ENCODE measurements at regions not wholly inside any gene's neighbourhood (a gene's known extent, or its start where the extent isn't known, plus 50 kb on each side); places are given as distances from the start of the nearest gene placed in this dataset.

DNA sequence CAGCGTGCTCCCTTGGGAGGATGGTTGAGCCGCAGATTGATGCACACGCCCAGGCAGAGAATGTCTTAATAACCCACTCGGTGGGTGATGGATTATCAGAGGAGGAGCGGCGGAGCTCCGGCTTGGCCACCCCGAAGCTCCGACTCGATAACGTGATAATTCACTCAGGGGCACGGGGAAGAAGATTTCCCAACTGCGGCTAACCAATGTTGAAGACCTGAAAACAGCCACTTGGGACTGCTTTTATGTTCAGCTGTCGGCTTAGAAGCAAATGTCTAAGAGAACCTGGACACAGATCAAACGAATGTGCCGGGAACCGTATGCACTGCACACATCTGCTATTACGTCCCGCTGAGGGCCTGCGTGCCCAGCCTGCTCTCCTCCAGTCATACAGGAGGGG lies 206.8 kb upstream of the CADM1 start:
- Histone ChIP-seq H3K4me3 (no peak overlapping the region), H3K27me3 (peaks cover 23% of the 10 kb centered on the region), H3K27ac (no peak overlapping the region), H3K9me3 (no peaks in the 10 kb centered on the region), H3K36me3 (no peaks in the 10 kb centered on the region), H3K4me1 (peaks cover 0 to 9% (median 0%) of the 10 kb centered on the region in 3 donors)
- 50 to 53% methylated on average over 2 to 14 of the region's 20 CpGs for WGBS, 2 donors (ENCODE audit: low coverage in 1 of 2)
- no peak for ATAC-seq
- TF ChIP-seq POLR2A (IDR thresholded peaks at IDR 0.05) (no peak), EP300 (IDR thresholded peaks at IDR 0.05) (no peak), POLR2AphosphoS5 (IDR thresholded peaks at IDR 0.05) (no peak)
- TF ChIP-seq, protein P1, sequence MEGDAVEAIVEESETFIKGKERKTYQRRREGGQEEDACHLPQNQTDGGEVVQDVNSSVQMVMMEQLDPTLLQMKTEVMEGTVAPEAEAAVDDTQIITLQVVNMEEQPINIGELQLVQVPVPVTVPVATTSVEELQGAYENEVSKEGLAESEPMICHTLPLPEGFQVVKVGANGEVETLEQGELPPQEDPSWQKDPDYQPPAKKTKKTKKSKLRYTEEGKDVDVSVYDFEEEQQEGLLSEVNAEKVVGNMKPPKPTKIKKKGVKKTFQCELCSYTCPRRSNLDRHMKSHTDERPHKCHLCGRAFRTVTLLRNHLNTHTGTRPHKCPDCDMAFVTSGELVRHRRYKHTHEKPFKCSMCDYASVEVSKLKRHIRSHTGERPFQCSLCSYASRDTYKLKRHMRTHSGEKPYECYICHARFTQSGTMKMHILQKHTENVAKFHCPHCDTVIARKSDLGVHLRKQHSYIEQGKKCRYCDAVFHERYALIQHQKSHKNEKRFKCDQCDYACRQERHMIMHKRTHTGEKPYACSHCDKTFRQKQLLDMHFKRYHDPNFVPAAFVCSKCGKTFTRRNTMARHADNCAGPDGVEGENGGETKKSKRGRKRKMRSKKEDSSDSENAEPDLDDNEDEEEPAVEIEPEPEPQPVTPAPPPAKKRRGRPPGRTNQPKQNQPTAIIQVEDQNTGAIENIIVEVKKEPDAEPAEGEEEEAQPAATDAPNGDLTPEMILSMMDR (IDR thresholded peaks at IDR 0.05): no peak

DNA sequence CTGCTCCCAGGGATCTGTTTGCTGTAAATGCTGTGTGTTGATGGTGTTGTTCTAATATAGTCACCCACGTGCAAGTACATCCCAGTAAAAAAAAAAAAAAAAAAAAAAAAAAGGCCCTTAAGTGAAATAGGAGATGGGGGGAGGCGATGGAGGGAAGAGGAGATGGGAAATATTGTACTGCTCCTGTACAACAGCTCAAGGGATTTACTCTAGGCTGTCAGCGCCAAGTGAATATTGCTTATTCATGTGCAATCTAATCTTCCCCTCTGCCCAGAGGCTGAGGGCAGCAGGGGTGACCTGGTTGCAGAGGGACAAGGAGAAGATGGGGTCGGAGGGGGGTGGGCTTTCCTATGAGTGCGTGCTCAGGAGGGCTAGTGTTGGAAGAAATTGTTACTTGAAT lies 206.2 kb upstream of the CADM1 start:
- no peak for ATAC-seq
- 80 to 83% methylated on average over 1 to 5 of the region's 5 CpGs for WGBS, 2 donors (ENCODE audit: low coverage in 1 of 2)
- Histone ChIP-seq H3K4me1 (peaks cover 0 to 9% (median 0%) of the 10 kb centered on the region in 3 donors), H3K9me3 (no peaks in the 10 kb centered on the region), H3K36me3 (no peaks in the 10 kb centered on the region), H3K27me3 (peaks cover 19% of the 10 kb centered on the region), H3K4me3 (no peak overlapping the region), H3K27ac (no peak overlapping the region)
- no peak for TF ChIP-seq EP300 (IDR thresholded peaks at IDR 0.05)
- TF ChIP-seq, protein P1 (IDR thresholded peaks at IDR 0.05): no peak

DNA sequence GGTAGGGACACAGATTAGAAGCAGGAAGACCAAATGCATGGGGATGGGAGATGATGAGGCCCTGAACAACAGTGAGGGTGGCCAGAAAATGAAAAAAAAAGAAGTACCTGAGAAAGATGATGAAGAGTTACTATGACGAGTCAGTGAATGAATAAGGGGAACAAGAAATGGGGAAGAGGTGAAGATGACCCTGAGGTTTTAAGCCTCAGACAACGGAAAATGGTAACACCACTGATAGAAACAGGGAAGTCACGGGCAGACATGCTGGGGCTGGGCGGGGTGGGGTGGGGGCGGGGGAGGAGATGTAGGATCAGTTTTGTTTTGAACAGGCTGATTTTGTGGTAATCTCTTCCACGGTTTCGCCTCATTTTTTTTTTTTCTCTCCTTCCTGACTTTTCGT lies 205.1 kb upstream of the CADM1 start:
- no peak for ATAC-seq
- Histone ChIP-seq H3K4me3 (no peak overlapping the region), H3K9me3 (no peaks in the 10 kb centered on the region), H3K27ac (no peak overlapping the region), H3K27me3 (peaks cover 16% of the 10 kb centered on the region), H3K4me1 (peaks cover 0 to 9% (median 0%) of the 10 kb centered on the region in 3 donors), H3K36me3 (no peaks in the 10 kb centered on the region)
- 59 to 67% methylated on average over 6 to 8 of the region's 8 CpGs for WGBS, 2 donors (ENCODE audit: low coverage in 1 of 2)
- TF ChIP-seq, protein P1 (IDR thresholded peaks at IDR 0.05): no peak
- TF ChIP-seq POLR2AphosphoS5 (IDR thresholded peaks at IDR 0.05) (no peak), POLR2A (IDR thresholded peaks at IDR 0.05) (no peak), EP300 (IDR thresholded peaks at IDR 0.05) (no peak)

DNA sequence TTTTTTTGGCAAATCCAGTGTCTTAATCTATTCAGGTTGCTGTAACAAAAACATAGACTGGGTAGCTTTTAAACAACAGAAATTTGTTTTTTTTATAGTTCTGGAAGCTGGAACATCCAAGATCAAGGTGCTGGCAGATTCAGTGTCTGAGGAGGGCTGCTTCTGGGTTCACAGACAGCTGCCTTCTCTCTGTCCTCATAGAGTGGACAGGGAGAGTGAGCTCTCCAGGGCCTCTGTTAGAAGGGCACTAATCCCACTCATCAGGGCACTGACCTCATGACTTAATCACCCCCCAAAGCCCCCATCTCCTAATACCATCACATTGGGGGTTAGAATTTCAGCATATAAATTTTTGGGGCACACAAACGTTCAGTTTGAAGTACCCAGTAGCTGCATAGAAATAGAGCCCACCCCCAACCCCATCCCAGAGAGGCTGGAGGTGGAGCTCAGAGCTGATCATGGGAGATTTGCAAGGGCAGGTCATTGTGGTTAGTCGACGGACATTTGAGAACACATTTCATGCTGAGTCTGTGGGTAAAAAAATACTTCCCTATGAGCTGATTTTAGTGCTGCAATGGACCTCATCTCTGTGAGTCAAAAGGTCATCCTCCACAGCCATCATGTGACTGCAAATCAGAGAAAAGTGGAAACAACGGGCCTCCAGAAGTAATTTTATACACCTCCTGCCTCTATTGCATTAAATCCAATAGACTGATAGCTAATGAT lies 203.1 kb upstream of the CADM1 start:
- Histone ChIP-seq H3K27me3 (peaks cover 16% of the 10 kb centered on the region), H3K9me3 (no peaks in the 10 kb centered on the region), H3K27ac (no peak overlapping the region), H3K4me1 (peaks cover 0 to 9% (median 0%) of the 10 kb centered on the region in 3 donors), H3K4me3 (no peak overlapping the region), H3K36me3 (no peaks in the 10 kb centered on the region)
- ATAC-seq: no peak
- 75 to 82% methylated on average over 1 to 4 of the region's 4 CpGs for WGBS, 2 donors (ENCODE audit: low coverage in 1 of 2)
- TF ChIP-seq EP300 (IDR thresholded peaks at IDR 0.05): no peak

DNA sequence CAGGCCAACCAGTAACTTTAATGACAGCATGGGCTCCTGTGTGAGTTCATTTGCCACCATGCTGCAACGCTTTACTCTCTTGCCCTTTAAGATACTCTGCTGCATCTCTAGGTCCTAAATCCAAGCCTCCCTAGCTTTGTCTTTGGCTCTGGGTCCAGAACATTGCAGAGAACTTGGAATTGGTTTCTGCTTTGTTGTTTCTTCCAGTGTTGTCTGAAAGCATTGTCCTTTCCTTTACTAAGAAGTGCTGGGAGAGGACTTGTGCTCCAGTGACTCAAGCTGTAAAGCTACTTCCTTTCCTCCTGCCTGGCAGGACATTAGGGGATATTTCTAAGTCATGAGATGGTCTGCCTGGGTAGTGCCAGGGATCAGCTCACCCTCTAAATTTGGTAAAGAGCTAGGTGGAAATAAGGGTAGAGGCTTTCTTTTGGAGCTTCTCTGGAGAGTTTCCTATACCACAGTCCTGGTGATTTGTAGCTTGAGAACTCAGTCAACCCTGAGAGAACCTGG lies 202.5 kb upstream of the CADM1 start:
- Histone ChIP-seq H3K27ac (no peak overlapping the region), H3K36me3 (no peaks in the 10 kb centered on the region), H3K27me3 (peaks cover 12% of the 10 kb centered on the region), H3K4me3 (no peak overlapping the region), H3K4me1 (peaks cover 0 to 9% (median 0%) of the 10 kb centered on the region in 3 donors), H3K9me3 (no peaks in the 10 kb centered on the region)
- no peak for ATAC-seq
- TF ChIP-seq POLR2AphosphoS5 (IDR thresholded peaks at IDR 0.05): no peak
- TF ChIP-seq, protein P1 (IDR thresholded peaks at IDR 0.05): no peak
- TF ChIP-seq POLR2A (IDR thresholded peaks at IDR 0.05): no peak
- TF ChIP-seq EP300 (IDR thresholded peaks at IDR 0.05): no peak
- 92 to 100% methylated on average over 1 of the region's 1 CpG for WGBS, 2 donors (ENCODE audit: low coverage in 1 of 2)

Measured in gastroesophageal sphincter (tissue), 4 donors.